H1 (cell line): ENCODE measurements at regions not wholly inside any gene's neighbourhood (a gene's known extent, or its start where the extent isn't known, plus 50 kb on each side); places are given as distances from the start of the nearest gene placed in this dataset.

Experiments
- BACH1 ChIP-seq: IDR thresholded peaks from 2 replicates; pipeline ENCODE4 v1.6.1; 2012; ENCODE audit warnings: low read length, improper control_type of control experiment
- EZH2 ChIP-seq: fragments of 200-600 bp; sonication (generic); IDR thresholded peaks from 2 replicates; pipeline ENCODE4 v1.7.1; 2012; ENCODE audit warnings: low read depth, mild to moderate bottlenecking, moderate library complexity, low read length, inconsistent platforms; ENCODE audit not compliant: severe bottlenecking
- HDAC6 ChIP-seq: IDR thresholded peaks from one replicate; pipeline ENCODE4 v1.7.1; 2012; ENCODE audit warnings: low read depth, mild to moderate bottlenecking, inconsistent platforms, low read length, moderate library complexity
- KDM1A ChIP-seq: fragments of 200-600, 300-600 bp; sonication (generic); IDR thresholded peaks from 2 replicates; pipeline ENCODE4 v1.7.1; 2016; ENCODE audit warnings: mild to moderate bottlenecking, low read length, borderline replicate concordance
- MAX ChIP-seq: IDR thresholded peaks from 2 replicates; pipeline ENCODE4 v1.6.1; 2012; ENCODE audit warnings: inconsistent platforms
- PHF8 ChIP-seq: fragments of 200-600 bp; sonication (generic); conservative IDR thresholded peaks from 2 replicates; pipeline ENCODE4 v1.7.1; 2012; ENCODE audit warnings: low read depth, mild to moderate bottlenecking, inconsistent platforms, low read length, moderate library complexity
- POLR2AphosphoS5 ChIP-seq: IDR thresholded peaks from 2 replicates; pipeline ENCODE4 v1.6.1; 2011; ENCODE audit warnings: low read depth, low read length
- SIRT6 ChIP-seq: IDR thresholded peaks from one replicate; pipeline ENCODE4 v1.7.1; 2012; ENCODE audit warnings: low read length, inconsistent platforms

- no peak for TF ChIP-seq KDM1A
- no peak for TF ChIP-seq MAX
- no peak for TF ChIP-seq POLR2AphosphoS5
- no peak for TF ChIP-seq SIRT6
- TF ChIP-seq HDAC6: no peak
- no peak for TF ChIP-seq PHF8
- no peak for TF ChIP-seq EZH2
- TF ChIP-seq BACH1: no peak
These were observed 508.9 kb upstream of the NOX3 start (continued) for GRCh38 chr6:155964544-155964943.
